Head of caudate nucleus (tissue), 42 donors: ENCODE measurements at regions not wholly inside any gene's neighbourhood (a gene's known extent, or its start where the extent isn't known, plus 50 kb on each side); places are given as distances from the start of the nearest gene placed in this dataset.
"Not testable (repeated sequence)": the region's sequence is repeated elsewhere in the genome, so short reads cannot be mapped to it uniquely, and the experiment has no call there.

Experiments
- DNase-seq, 42 donors: peaks; one replicate each; pipeline versions ENCODE4 v3.0.0 to v3.0.0-alpha.2; 2020 to 2021; ENCODE audit warnings: mixed read lengths in 7 of 42
- intact Hi-C: fragments of 100-400 bp; cut with DNase I; formaldehyde crosslinking; loops from one replicate; pipeline ENCODE4 v1.15.0; 2022

DNA sequence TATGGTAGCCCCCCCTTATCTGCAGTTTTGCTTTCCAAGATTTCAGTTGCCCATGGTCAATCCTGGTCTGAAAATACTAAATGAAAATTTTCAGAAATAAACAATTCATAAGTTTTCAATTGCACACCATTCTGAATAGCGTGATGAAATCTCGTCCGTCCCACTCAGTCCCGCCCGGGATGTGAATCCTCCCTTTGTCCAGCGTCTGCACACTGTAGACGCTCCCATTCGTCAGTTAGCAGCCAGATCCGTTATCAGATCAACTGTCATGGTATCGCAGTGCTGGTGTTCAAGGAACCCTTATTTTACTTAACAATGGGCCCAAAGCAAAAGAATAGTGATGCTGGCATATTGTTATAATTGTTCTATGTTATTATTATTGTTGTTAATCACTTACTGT is 98.6 kb downstream of the TMEM215 start:
- DNase-seq = peak in 16 of 42 donors; percentile 6 to 57 (median 20)
- intact Hi-C loops = no loop called here

DNA sequence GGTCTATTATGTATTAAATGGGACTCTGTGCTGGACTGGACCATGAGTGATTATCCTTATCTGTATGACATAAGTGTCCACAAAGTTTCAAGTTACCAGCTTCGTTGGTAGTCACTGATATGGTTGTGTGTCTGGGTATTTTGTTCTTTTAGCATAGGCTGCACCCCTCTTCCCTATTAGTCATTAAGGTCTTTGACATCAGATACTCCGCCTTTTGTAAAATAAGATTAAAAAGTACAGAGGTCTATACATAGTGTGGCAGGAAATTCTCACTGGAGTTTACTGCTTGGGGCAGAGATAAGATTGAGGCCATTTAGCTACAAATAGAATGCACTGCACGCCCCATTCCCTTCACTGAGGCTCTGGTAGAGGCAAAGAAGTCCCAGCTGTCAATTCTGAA is 99.4 kb downstream of the TMEM215 start:
- intact Hi-C loops = no loop called here
- DNase-seq = no peak

DNA sequence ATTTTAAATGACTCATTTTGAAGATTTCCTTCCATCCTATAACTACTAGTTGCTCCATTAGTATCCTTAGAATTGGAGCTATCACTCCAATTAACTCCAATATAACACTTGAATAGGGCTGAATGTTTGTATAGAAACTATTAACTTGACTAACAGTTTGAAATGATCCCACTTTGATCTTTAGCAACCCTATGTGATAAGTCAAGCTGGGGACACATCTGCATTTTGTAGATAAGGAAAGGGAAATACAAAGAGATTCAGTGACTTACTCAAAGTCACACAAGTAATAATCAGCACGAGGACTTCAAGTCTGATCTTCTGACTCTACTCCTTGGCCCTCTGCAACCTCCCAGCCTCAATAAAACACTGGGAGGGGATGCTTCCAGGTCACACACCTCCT is 101.1 kb downstream of the TMEM215 start:
- intact Hi-C loops = no loop called here

DNA sequence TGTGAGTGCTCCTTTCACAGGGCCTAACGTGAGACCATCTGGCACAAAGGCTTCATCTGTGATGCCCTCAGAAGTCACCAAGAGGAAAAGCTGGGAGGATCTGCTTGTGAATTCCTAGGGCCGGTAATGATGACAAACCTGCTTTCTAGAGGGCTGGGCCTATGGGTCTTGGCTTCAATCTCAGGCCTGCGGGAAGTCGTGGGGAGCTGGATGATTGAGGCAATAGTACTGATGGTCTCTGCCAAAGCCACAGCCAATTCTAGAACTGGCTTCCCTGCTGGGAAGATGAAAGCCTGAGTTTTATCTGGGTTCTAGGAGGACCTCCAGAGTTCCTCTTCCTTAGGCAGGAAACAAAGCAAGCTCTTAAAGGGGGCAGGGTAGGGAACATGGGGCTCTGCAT is 102.7 kb downstream of the TMEM215 start:
- no peak for DNase-seq
- intact Hi-C loops = no loop called here

More for the DNA sequence above, 101.1 kb downstream of the TMEM215 start:
- no peak for DNase-seq

GRCh38 chr9:32894485-32894884 is 106.9 kb downstream of the APTX start:
- DNase-seq, intact Hi-C loops: not testable (repeated sequence)

GRCh38 chr9:32899181-32899580 is 102.2 kb downstream of the APTX start:
- intact Hi-C loops = no loop called here
- DNase-seq = no peak

DNA sequence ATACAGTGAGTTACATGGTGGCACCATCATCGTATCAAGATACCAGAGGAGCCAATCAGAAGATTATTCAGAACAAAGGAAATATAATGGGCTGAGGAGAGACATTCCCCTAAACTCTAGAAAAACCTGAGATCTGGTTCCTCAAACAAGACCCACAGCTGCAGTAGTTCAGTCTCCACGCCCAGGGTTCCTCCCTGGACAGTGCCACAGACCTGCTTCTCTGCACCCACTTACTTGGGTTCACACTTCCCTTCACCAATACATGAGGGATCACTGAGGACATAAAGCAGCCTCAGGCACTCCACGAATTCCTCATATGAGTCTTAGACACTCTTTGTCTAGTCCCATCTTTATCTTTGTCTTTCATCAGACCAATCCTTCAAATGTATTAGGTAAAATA is 101.7 kb downstream of the APTX start:
- intact Hi-C loops = no loop called here
- no peak for DNase-seq

DNA sequence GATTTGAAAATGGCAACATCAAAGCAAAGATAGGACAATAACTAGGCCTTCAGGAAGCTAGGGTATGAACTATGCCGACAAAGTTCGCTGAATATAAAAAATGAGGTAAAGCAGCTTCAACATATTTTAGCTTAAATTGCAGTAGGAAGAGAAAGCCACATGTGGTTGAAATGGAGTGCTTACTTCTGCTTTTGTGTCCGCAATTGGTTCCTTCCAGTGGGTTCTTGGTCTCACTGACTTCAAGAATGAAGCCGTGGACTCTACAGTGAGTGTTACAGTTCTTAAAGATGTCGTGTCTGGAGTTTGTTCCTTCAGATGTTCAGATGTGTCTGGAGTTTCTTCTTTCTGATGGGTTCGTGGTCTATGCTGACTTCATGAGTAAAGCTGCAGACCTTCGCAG is 95.2 kb downstream of the APTX start:
- peak in 1 of 42 donors; percentile 4 for DNase-seq
- intact Hi-C loops = no loop called here

GRCh38 chr9:32915802-32916201 is 85.6 kb downstream of the APTX start:
- intact Hi-C loops = no loop called here
- no peak for DNase-seq

GRCh38 chr9:32918628-32919027 is 82.8 kb downstream of the APTX start:
- intact Hi-C loops = no loop called here
- no peak for DNase-seq
